ENCODE measurements at regions not wholly inside any gene's neighbourhood (a gene's known extent, or its start where the extent isn't known, plus 50 kb on each side); places are given as distances from the start of the nearest gene placed in this dataset.
"Not testable (repeated sequence)": the region's sequence is repeated elsewhere in the genome, so short reads cannot be mapped to it uniquely, and the experiment has no call there.

- DNase-seq (ENCODE audit: low spot score) = no peak
Observed at GRCh38 chr15:58297639-58298038, 134.2 kb upstream of the LIPC start.

GRCh38 chr15:58298879-58299850, 132.6 kb upstream of the LIPC start:
- no peak for DNase-seq (ENCODE audit: low spot score)

- DNase-seq (ENCODE audit: low spot score) = no peak
Observed at GRCh38 chr15:58302832-58303231, 129.0 kb upstream of the LIPC start.

GRCh38 chr15:58303236-58303635, 128.6 kb upstream of the LIPC start:
- DNase-seq (ENCODE audit: low spot score) = no peak

- DNase-seq (ENCODE audit: low spot score) = no peak
Observed at GRCh38 chr15:58306591-58307312, 125.0 kb upstream of the LIPC start.

- DNase-seq (ENCODE audit: low spot score) = no peak
Observed at GRCh38 chr15:58307313-58307961, 124.4 kb upstream of the LIPC start.

- no peak for DNase-seq (ENCODE audit: low spot score)
Observed at GRCh38 chr15:58308742-58309355, 122.9 kb upstream of the LIPC start.

GRCh38 chr15:58309963-58310928, 121.5 kb upstream of the LIPC start:
- DNase-seq (ENCODE audit: low spot score) = peak; percentile 72

GRCh38 chr15:58311556-58311955, 120.2 kb upstream of the LIPC start:
- DNase-seq (ENCODE audit: low spot score) = no peak

- no peak for DNase-seq (ENCODE audit: low spot score)
Observed at GRCh38 chr15:58312031-58312430, 119.8 kb upstream of the LIPC start.

GRCh38 chr15:58313304-58313703, 118.5 kb upstream of the LIPC start:
- no peak for DNase-seq (ENCODE audit: low spot score)

GRCh38 chr15:58313810-58314592, 117.8 kb upstream of the LIPC start:
- no peak for DNase-seq (ENCODE audit: low spot score)

GRCh38 chr15:58314593-58315216, 117.1 kb upstream of the LIPC start:
- no peak for DNase-seq (ENCODE audit: low spot score)

GRCh38 chr15:58318517-58318916, 113.3 kb upstream of the LIPC start:
- no peak for DNase-seq (ENCODE audit: low spot score)

GRCh38 chr15:58321034-58321433, 110.8 kb upstream of the LIPC start:
- DNase-seq (ENCODE audit: low spot score) = no peak

- no peak for DNase-seq (ENCODE audit: low spot score)
Observed at GRCh38 chr15:58322253-58322652, 109.5 kb upstream of the LIPC start.

GRCh38 chr15:58323321-58323720, 108.5 kb upstream of the LIPC start:
- not testable (repeated sequence) for DNase-seq (ENCODE audit: low spot score)

- no peak for DNase-seq (ENCODE audit: low spot score)
Observed at GRCh38 chr15:58324533-58324932, 107.3 kb upstream of the LIPC start.

- DNase-seq (ENCODE audit: low spot score) = no peak
Observed at GRCh38 chr15:58327958-58328357, 103.8 kb upstream of the LIPC start.

Measured in ureter (tissue), 1 donor.